Epithelial cell of esophagus (primary cell): ENCODE measurements at regions not wholly inside any gene's neighbourhood (a gene's known extent, or its start where the extent isn't known, plus 50 kb on each side); places are given as distances from the start of the nearest gene placed in this dataset.

Source experiments
- DNase-seq: peaks from one replicate; pipeline ENCODE4 v3.0.0; 2010; ENCODE audit warnings: low read depth
- H3K4me3 ChIP-seq: 2 replicates; pipeline ENCODE4 v1.5.1; 2011; ENCODE audit warnings: mild to moderate bottlenecking, low read length, control low read depth
- CTCF ChIP-seq: IDR thresholded peaks from 2 replicates; pipeline ENCODE4 v1.5.1; 2011; ENCODE audit warnings: low read depth, mild to moderate bottlenecking, low read length, control low read depth, inconsistent platforms; ENCODE audit not compliant: insufficient read depth; ENCODE audit errors: missing control alignments

DNA sequence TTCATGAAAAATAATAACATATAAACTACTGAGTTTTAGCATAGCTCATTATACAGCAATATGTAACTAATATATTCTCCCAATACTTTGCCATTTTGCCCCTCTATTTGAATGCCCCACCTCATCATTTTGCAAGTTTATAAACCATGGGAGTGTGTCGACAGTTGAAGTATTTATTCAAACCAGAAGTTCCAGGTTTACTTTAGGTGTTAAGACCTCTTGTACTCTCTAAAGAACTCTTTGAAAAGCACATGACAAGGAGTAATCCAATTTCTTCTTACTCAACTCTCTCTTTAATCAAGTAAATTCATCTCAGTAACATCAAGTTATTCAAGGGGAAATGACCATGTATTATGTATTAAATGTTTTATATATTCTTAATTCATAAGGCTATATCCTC lies 240.7 kb downstream of the COX18 start:
- no peak for DNase-seq
- no peak for TF ChIP-seq CTCF
- no peak overlapping the region for H3K4me3 ChIP-seq

DNA sequence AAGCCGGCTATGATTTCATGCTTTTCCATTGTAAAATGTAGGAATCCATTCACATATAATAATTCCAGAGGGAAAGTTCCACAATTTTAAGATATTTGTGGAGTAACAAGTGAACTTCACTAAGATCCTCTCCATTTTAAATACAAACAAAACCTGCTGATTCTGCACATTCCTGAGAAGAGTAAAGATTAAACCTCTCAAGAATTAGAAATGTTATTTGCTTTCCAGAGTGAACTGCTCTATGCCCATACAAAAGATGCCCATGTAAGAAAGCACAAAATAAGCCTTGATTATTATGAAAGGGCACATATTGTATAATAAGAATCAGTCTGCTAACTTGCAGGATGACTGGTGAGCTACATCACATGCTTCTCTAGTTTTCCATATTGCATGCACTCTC lies 241.5 kb downstream of the COX18 start:
- no peak for TF ChIP-seq CTCF
- H3K4me3 ChIP-seq: no peak overlapping the region
- DNase-seq: no peak

DNA sequence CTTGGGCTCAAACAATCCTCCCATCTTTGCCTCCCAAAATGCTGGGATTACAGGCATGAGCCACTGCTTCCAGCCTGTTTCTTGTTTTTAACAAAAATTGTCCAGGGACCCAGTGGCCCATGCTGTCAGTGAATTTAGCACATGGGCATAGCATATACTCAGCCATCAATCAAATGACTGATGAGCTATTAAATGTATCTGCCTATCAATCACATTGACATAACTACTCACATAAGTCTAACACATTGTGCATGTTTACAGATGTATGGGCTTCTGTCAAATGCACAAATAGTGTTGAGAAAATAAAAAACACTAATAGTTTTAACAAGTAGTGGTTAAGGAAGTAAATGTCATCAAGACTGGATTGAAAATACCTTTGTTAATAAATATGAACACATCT lies 249.4 kb downstream of the COX18 start:
- no peak overlapping the region for H3K4me3 ChIP-seq
- DNase-seq: no peak
- no peak for TF ChIP-seq CTCF

DNA sequence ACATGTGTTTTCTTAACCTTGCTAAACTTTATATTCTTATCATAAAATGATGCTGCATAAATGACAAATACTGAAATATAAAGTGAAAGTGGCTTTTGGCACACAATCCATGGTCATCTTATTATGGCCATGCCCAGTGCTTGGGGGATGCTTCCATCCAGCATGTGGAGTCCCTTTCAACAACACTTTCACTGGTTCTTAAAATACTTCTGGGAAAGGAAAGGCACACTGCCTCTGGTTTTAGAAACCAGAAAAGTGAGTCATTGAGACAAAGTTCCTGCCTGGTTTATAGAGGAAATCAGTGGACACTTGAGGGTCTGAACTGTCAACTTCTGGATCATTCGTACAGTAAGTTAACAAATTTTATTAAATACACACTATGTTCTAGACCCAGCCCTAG lies 248.0 kb upstream of the ADAMTS3 start:
- TF ChIP-seq CTCF: no peak
- no peak overlapping the region for H3K4me3 ChIP-seq
- DNase-seq: no peak

GRCh38 chr4:72814241-72814640 lies 245.2 kb upstream of the ADAMTS3 start:
- no peak overlapping the region for H3K4me3 ChIP-seq
- no peak for TF ChIP-seq CTCF
- no peak for DNase-seq

GRCh38 chr4:72809208-72809607 lies 240.2 kb upstream of the ADAMTS3 start:
- TF ChIP-seq CTCF: no peak
- DNase-seq: peak; percentile 38
- no peak overlapping the region for H3K4me3 ChIP-seq

DNA sequence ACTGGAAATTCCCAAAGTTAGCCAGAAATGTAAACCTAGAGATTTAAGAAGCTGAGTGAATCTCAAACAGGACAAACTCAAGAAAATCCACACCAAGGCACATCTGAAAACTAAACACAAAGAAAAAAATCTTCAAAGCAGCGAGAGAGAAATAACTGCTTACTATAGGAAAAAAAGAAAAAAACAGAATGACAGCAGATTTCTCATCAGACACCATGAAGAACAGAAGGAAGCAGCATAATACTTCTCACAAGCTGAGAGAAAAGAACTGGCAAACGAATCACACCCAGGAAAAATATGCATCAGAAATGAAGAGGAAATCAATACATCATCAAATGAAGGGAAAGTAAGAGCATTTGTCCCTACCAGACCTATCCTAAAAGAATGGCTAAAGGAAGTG lies 236.3 kb upstream of the ADAMTS3 start:
- no peak for DNase-seq
- TF ChIP-seq CTCF: no peak
- no peak overlapping the region for H3K4me3 ChIP-seq
